Hematopoietic multipotent progenitor cell treated with erythropoietin and hydrocortisone succinate and interleukin-3 and kit ligand, for 8 days (in vitro differentiated cells): ENCODE measurements at regions not wholly inside any gene's neighbourhood (a gene's known extent, or its start where the extent isn't known, plus 50 kb on each side); places are given as distances from the start of the nearest gene placed in this dataset.

Experiments used
- DNase-seq: peaks from one replicate; pipeline ENCODE4 v3.0.0-alpha.2; 2015

DNA sequence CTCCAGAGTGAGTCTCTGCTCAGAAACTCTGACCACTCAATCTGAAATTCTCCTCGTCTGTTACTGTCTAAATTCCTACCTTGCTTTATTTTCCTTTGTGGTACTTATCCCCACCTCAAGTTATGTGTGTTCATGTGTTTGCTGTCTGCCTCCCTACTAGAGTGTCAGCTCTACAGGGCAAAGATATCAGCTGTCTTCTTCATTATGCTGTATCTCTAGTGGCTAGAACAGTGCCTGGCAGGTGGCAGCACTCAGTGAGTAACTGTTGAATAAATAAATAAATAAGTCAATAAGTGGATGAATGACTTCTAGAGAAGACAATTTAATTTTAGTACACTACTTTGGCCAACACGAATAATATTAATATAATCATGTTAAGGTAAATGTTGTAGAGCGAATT lies 92.3 kb downstream of the BOD1 start:
- no peak for DNase-seq

DNA sequence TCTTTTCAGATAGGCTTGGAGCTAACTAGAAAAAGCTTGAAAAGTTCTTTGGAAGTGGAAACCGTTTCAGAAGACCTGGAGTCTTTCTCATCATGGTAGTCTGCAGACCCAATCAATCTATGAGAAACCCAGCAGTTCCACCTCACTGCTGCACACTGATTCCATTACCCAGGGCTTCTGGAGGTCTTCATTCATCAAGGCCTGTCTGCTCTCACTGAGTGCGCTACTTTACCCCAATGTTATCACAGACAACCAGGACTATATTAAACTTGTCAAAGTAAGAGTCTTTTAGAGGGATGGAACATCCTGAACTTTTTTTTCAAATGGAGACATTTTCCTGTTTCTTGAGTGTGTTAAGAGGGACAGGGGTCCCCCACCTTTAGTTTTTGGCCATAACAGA lies 93.1 kb downstream of the BOD1 start:
- no peak for DNase-seq

DNA sequence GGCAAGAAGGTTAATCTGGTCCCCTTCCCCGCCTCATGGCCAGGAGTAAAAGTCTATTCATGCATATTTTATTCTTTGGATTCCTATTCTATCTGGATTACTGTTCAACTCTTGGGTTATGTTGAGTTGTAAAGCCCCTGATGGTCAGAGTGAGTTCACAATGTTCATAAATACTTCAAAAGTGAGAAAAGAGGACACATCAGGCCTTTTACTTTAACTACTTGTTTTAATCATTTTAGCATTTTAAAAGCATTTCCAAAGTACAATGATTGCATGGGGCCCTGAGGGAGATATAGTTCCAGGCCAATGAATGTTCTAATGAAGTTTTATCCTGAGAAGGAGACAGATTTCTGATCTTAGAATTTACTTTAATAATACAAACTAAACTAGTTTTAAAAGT lies 93.9 kb downstream of the BOD1 start:
- DNase-seq: no peak

DNA sequence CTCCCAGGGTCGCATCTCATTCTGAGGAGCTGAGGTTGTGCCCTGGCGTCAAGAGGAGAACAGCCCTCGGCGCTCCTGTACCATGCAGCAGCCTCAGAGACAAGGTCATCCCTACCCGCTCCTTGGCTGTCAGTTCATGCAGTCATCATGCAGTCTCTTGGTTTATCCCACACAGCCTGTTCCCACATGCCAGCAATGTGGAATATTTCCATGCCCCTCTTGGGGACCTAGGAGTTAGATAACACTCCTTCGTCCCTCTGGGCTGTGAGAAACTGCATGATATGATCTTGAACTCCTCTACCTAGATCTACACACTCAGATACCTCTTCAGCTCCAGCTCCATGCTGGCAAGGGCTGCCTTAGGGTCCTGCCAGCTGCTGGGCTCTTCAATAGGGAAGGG lies 97.6 kb downstream of the BOD1 start:
- no peak for DNase-seq

DNA sequence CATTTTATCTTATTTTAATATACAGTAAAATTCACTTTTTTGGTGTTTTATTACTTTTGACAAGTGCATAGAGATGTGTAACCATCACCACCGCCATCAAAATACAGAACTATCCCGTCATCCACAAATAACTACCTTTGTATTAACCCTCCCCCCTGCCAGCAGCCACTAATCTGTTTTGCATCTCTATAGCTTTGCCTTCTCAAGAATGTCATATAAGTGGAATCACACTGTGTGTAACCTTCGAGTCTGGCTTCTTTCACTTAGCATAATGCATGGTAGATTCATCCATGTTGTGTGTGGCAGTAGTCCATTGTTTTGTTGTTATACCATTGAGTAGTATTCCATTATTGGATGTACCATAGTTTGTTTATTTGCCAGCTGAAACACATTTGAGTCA lies 98.8 kb downstream of the BOD1 start:
- DNase-seq: no peak

DNA sequence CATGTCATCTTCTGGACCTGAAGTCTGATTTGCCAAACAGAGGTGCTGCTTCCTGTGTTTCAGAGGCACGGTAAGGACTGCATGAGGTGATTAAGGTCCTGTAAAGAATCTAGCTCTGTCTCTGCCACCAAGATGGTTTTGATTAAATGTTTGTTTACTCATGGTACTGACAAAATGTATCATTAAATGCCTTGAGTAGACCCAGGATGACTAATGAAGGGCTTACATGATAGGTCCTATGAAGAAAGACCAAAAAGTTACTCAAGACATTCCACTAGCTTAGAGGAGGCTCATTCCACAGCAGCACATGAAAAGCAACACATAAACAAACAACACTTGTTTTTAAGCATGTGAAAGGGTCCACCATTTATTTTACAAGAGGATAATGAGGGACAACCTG lies 100.9 kb downstream of the BOD1 start:
- no peak for DNase-seq

DNA sequence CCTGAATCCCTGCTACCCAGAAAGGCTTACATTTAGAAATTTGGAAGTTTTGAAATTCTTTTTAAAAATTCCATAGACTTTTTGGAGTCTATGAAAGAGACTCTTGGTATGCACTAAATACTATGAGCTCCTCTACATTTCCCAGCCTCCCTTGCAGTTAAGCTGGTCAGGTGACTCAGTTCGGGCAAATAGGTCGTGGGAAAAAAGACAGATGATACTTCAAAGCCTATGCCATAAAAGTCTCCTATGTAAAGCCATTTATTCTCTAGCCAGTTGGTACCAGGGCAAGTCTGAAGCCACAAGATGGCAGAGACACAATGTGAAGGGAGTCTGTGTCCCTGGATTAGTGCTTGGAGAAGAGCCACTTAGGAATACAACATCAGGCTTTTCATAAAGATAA lies 101.8 kb downstream of the BOD1 start:
- no peak for DNase-seq

DNA sequence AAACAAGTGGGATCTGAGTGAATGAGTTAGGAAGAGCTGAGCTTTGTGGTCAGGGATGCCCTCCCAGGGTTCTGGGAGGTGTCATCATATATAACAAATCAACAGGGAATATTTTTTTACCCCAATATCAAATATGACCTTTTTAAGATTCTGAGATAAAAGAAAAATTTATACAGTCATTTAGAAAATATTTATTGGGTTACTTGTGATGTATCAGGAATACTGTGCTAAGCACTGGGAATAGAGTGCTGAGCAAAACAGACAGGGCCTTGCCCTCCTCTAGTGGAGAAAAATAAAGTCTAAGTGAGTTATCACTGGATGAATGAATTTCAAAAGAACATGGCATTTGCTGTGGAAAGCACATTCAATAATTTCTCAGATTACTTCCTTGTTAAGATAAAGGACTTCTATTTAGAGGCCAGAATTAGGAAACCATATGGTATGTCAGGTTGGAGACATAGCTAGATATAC lies 102.9 kb downstream of the BOD1 start:
- no peak for DNase-seq

DNA sequence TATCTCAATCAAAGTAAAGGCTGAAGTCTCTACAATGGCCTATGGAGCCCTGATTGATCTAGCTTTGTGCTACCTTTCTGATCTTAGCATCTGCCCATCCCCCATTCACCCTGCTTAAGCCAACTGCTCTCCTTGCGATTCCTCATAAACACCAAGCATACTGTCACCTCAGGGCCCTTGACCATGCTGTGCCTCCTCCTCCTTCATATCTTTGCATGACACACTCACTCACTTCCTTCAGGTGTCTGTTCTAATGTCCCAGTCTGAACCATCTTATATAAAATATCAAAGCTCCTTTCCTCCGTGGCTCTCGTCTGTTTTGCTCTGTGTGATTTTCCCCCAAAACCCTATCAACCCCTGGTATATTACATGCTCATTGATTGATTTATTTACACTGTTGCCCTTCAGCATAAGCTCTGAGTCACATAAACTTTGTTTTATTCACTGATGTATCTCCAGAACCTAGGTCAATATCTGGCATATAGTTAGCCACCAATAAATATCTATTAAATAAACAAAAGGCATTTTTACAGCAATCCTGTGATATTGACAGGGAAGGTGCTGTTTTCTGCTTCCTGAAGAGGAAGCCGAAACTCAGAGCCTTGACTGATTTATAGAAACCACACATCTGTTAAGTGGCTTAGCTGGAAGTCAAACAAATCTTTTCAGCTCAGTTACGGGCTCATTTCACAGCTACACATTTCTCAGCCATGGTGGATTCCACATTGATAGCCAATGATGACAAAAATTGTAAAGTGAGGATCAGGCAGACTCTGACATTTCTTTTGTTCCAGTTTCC lies 103.6 kb downstream of the BOD1 start:
- no peak for DNase-seq

DNA sequence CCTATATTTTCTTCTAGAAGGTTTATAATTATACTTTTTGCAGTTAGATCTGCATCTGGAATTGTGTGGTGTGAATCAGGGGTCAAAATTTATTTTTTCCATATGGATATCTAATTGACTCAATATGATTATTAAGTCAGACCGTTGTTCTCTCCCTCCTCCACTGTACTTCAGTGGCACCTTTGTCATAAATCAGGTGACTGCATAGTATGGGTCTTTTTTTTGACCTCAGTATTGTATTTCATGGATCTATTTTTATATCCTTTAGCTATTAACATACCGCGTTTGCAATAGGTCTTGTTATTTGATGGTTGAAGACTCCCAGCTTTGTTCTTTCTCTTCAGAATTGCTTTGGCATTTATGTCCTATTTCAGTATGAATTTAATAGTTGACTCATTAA lies 107.4 kb downstream of the BOD1 start:
- DNase-seq: no peak

DNA sequence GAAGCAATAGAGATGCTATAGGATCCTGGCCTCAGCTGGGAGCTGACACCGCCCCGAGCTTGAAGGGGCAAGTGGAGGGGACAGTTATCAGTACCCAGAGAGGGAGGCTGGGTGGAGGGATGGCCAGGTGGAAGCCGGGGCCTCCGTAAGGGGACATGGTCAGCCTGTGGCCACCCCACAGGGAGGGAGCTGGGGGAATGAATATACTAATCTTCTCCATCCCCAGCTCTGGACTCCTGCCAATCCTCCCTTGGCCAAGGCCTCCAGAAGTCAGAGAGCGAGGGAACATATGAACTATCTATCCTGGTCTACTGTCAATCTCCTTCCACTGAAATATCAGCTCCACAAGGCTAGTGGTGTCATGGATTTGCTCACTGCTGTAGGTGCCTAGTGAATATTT lies 109.3 kb downstream of the BOD1 start:
- no peak for DNase-seq

DNA sequence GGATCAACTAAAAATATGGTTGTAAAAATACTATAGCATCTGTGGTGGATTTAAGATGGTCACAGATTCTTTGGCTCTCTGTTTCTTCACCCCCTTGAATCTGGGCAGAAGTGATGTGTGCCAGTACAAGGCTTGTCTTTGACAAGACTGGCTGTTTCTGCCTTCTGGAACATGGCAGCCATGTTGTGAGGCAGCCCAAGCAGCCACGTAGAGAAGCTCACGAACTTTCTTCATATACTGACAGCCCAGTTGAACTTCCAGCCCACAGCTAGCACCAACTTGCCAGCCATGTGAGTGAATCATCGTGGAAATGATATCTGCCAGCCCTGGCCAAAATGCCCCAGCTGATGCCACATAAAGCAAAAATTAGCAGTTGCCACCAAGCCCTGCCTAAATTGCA lies 110.8 kb downstream of the BOD1 start:
- DNase-seq: no peak

DNA sequence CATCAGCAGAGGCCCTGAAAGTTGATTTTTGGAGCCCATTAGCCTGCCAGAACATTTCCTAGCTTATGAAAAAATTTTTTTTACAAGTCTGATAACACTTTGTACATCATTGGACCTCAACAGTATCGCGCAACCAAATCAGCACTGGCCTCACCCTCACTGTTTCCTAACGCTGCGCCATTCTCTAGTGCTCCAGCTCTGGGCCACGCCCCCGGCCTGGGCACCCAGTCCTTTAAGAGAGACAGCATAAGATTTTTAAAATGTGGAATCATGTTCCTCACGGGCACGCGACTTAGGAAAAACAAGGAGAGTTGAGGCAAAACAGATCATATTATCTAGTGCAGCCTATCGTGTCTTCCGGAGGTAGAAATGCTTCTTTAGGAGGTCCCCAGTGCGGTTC lies 114.5 kb downstream of the BOD1 start:
- no peak for DNase-seq

DNA sequence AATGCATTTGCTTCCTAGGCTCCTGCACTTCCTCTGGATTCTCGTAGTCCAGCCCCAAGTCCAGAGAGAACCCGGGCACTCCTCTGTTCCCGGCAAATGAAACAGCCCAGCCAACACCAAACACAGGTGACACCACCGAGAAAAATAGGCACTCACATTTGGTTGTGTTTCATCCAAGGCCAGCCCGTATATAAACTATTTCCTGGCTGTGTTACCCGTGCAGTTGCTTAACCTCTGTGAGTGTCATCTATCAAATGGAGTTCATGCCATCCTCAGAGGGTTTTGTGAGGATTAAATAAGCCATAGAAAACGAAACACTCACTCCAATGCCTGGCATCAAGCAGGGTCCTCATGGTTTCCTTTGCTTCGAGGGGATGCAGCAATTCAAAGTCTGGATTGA lies 115.2 kb downstream of the BOD1 start:
- no peak for DNase-seq

DNA sequence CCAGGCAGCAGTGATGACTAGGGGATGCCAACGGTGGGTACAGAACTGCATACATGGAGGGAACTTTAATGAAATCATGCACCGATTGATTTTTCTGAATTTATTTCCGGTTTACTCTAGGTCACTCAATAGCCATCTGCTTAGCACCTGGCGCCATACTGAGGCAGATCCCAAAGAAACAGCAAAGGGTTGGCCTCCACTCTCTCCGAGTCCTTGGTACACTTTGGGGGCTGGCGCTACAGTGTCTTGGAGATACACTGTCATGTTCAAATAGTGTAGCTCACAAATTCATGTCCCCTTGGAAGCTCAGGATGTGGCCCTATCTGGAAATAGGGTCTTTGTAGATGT lies 116.3 kb downstream of the BOD1 start:
- no peak for DNase-seq

DNA sequence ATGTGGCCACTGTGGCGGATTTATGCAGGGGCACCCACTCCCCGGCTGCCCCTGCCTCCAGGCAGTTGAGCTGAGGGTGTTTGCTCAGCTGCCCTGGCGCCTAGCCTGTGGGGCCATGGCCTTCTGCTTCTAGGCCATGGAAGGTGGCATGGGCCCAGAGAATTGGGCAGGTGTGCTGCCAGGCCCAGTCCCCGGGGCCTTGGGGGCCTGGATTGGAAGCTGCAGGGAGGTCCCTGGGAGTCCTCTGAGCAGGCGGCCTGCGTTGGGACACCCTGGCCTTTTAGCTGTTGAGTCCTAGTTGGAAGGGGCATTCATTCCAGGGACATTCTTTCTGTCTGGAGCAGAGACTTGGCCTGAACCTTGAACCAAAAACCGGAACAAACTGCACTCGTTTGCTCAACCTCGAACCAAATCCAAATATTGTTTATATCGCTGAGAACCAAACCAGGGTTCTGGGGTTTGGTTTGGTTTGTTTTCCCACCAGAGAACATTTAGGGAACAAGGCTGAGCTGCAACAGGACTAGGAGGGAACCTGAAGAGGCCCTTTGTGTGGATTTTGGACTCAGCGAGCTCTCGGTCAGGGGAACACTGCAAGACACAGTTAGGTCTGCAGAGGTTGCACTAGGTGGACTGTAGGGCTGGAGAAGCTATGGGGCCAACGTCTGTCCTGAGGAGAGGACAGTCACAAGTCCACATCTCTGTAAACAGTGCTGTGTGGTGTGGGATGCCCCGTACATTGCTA lies 116.8 kb downstream of the BOD1 start:
- no peak for DNase-seq

DNA sequence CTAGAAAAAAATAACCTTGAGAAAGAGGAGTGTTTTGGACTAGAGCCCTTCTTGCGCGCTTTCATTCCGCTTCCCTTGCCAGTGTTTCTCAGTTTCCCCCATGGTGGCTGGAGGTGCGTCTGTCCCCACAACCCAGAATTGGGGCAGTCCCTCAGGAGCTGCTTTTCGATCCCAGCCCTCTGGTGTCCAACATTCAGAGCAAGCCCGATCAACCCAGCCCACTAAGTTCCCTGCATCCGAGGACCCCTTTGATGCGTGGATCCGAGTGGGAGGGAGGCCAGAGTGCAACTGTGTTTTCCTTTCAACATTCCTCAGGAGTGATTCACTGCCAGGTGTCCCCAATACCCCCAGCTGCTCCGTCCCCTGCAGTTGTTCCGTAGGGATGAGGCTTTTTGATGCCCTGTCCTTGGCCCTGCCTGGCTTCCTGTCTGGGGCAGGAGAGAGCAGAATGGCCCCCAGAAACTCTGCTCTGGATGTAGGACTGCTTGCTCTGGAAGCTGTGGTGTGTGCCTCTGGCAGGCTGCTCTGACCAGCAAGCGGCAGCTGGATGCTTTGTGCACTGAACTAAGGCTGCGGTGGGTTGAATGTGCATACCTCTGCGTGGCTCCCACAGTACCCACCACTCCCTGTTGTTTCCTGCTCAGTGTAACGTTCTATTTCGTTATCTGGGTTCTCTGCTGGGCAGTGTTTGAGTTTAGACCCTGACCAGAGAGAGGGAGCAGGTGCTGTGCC lies 117.5 kb downstream of the BOD1 start:
- DNase-seq: no peak

DNA sequence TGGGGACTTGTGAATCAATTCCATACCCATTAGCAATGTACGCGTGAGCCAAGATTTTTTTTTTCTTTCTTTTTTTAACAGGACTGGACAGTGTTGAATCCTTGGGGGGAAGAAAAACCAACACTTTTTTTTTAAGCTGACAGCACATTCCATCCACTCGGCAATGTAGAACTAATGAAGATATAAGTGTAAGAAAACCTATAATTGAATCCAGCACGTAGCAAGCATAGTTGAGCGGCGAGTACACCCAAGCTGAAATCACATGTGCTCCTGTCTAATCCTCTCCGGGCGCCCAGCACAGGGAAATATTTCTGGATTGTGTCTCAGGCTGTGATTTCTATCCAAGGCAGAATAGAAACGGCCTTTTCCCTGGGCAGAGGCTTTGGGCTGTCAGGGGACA lies 118.2 kb downstream of the BOD1 start:
- DNase-seq: no peak

DNA sequence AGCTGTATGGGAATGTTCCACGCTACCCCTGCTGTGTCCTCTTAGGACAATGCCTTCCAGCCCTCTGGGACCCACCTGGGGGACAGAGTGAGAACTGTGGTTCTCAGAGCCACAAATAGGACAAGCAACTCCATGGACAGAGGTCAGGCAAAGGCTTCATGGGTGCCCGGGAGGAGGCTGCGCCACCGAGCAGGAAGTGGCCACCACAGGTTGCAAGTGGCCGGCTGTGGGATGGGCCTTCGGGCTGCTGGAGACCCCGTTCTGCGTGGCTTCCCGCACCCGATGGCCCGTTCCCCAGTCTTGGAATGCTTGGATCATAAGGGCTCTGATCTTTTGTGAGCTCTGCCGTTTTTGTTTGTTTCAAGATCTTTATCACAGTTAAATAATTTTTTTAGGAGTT lies 118.8 kb downstream of the BOD1 start:
- DNase-seq: no peak

DNA sequence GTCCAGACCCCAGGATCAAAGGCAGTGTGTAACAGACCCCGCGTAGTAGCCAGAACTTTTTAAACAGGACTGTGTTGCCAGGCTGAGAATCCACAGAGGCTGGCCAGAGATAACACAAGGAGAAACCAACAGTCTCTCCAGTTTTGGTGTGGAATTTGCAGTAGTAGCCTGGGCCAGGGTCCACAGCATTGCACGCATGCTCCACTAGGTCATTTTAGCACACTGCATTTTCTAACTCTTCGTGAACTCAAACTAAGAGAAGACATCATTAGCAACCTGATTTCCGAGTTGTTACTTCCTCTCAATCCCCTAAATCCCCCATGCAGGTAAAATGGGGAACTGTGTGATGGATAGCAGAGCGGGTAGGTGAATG lies 119.6 kb downstream of the BOD1 start:
- no peak for DNase-seq

DNA sequence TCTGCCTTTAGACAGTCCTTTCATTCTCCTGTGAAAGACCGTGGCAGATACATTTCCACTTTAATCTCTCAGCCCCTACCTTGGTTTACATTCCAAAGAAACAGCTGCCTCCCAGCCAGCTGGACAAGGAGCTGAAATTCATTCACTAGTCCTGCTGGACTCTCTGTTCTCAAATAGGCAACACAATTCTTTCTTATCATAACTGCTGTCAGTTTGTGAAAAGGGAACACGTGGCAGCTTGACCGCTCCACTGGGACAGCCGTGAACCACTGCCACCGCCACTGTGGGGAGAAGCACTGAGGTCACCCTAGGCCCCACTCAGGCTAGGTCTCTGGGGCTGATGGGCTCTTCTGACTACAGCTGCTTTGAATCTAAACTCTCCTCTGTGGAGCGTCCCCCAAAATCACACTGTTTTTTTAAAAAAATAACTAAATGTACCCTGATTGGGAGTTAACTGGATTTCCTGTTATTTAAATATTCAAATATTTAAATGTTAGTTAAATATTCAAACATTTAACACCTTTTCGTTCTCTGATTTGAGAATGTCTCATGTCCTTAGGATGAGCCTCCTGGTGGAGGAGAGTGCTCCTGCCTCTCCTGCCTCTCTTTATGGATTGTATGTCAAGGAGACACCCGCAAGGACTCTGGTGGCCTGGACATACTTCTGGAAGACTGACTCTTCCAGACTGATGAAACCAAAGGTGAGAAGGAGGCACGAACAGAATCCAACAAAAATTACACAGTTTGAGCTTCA lies 120.1 kb downstream of the BOD1 start:
- DNase-seq: no peak

DNA sequence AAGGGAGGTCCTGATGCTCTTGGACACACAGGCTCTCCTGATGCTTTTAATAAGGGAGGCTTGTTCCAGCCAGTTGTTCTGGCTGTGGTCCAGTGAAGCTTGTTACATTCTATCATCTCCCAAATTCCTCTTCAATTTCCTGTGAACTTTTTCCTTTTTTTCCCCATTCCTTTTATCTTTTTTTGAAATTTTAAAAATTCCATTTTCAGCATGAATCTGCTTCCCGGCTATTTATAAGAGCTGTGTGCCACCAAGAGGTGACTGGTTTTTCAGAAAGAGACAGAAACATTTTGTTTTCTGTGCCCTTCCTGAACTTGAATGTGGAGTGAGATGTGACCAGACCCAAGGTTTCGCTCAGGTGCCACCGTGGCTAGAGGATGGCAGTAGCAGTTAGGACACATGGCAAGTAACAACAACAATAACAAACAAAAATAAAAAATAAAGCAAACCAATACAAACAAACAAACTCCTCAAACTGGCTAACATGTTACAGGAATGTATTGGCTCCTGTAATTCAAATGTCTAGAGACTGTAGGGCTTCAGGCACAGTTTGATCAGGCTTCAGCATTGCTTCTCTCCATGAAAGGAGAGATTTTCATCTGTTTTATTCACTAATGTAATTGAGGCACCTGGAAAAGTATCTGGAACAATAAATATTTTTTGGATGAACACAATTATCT lies 121.1 kb downstream of the BOD1 start:
- no peak for DNase-seq

DNA sequence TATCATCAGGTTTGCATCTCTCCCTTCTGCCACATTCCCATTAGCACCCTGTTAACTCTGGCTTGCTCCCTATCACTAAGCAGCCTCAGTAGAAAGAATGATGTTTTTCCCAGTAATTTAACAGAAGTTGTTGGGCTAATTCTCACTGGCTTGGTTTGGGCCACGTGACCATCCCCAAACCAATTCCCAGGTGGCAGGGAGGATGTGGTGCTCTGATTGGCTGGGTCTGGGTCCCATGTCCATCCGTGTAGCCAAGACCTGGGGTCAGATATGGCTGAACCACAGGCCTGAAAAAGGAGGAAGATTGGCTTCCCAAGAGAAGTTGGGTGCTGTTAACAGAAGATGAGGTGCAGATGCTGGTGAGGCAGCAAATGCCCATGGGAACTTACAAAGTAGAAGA lies 122.0 kb downstream of the BOD1 start:
- DNase-seq: no peak
